H1 (cell line): ENCODE measurements at regions not wholly inside any gene's neighbourhood (a gene's known extent, or its start where the extent isn't known, plus 50 kb on each side); places are given as distances from the start of the nearest gene placed in this dataset.

ENCODE experiments used
- CHD1 ChIP-seq: IDR thresholded peaks from 2 replicates; pipeline ENCODE4 v1.6.1; 2012; ENCODE audit warnings: low read depth, low read length, improper control_type of control experiment
- KDM5A ChIP-seq: fragments of 200-600 bp; IDR thresholded peaks from 2 replicates; pipeline ENCODE4 v1.7.1; 2012; ENCODE audit warnings: mild to moderate bottlenecking, low read length, inconsistent platforms, mixed read lengths
- TF ChIP-seq, protein P1 (sequence below): fragments of 300-600 bp; sonication (generic); IDR thresholded peaks from 2 replicates; pipeline ENCODE4 v1.7.1; 2012; ENCODE audit warnings: low read length, moderate library complexity, mild to moderate bottlenecking, inconsistent platforms; ENCODE audit not compliant: insufficient replicate concordance

DNA sequence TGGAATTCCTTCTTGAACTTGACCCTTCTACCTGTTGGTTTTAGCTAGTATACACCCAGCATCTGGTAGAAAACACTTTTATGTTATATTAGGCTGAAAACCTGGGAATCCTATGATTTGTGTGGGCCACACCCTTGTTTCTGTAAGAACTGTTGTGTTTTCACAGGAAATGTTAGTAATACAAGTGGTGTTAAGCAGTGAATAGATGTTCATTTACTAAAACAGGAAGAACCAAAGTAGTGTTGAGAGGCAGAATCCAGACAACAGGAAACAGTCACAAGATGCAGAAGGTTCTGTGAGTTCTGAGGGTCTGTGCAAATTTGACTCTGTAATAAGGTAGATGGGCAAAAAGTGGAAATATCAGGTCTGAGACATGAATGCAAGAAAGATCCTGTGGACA lies 73.0 kb upstream of the RAI14 start (continued):
- TF ChIP-seq, protein P1, sequence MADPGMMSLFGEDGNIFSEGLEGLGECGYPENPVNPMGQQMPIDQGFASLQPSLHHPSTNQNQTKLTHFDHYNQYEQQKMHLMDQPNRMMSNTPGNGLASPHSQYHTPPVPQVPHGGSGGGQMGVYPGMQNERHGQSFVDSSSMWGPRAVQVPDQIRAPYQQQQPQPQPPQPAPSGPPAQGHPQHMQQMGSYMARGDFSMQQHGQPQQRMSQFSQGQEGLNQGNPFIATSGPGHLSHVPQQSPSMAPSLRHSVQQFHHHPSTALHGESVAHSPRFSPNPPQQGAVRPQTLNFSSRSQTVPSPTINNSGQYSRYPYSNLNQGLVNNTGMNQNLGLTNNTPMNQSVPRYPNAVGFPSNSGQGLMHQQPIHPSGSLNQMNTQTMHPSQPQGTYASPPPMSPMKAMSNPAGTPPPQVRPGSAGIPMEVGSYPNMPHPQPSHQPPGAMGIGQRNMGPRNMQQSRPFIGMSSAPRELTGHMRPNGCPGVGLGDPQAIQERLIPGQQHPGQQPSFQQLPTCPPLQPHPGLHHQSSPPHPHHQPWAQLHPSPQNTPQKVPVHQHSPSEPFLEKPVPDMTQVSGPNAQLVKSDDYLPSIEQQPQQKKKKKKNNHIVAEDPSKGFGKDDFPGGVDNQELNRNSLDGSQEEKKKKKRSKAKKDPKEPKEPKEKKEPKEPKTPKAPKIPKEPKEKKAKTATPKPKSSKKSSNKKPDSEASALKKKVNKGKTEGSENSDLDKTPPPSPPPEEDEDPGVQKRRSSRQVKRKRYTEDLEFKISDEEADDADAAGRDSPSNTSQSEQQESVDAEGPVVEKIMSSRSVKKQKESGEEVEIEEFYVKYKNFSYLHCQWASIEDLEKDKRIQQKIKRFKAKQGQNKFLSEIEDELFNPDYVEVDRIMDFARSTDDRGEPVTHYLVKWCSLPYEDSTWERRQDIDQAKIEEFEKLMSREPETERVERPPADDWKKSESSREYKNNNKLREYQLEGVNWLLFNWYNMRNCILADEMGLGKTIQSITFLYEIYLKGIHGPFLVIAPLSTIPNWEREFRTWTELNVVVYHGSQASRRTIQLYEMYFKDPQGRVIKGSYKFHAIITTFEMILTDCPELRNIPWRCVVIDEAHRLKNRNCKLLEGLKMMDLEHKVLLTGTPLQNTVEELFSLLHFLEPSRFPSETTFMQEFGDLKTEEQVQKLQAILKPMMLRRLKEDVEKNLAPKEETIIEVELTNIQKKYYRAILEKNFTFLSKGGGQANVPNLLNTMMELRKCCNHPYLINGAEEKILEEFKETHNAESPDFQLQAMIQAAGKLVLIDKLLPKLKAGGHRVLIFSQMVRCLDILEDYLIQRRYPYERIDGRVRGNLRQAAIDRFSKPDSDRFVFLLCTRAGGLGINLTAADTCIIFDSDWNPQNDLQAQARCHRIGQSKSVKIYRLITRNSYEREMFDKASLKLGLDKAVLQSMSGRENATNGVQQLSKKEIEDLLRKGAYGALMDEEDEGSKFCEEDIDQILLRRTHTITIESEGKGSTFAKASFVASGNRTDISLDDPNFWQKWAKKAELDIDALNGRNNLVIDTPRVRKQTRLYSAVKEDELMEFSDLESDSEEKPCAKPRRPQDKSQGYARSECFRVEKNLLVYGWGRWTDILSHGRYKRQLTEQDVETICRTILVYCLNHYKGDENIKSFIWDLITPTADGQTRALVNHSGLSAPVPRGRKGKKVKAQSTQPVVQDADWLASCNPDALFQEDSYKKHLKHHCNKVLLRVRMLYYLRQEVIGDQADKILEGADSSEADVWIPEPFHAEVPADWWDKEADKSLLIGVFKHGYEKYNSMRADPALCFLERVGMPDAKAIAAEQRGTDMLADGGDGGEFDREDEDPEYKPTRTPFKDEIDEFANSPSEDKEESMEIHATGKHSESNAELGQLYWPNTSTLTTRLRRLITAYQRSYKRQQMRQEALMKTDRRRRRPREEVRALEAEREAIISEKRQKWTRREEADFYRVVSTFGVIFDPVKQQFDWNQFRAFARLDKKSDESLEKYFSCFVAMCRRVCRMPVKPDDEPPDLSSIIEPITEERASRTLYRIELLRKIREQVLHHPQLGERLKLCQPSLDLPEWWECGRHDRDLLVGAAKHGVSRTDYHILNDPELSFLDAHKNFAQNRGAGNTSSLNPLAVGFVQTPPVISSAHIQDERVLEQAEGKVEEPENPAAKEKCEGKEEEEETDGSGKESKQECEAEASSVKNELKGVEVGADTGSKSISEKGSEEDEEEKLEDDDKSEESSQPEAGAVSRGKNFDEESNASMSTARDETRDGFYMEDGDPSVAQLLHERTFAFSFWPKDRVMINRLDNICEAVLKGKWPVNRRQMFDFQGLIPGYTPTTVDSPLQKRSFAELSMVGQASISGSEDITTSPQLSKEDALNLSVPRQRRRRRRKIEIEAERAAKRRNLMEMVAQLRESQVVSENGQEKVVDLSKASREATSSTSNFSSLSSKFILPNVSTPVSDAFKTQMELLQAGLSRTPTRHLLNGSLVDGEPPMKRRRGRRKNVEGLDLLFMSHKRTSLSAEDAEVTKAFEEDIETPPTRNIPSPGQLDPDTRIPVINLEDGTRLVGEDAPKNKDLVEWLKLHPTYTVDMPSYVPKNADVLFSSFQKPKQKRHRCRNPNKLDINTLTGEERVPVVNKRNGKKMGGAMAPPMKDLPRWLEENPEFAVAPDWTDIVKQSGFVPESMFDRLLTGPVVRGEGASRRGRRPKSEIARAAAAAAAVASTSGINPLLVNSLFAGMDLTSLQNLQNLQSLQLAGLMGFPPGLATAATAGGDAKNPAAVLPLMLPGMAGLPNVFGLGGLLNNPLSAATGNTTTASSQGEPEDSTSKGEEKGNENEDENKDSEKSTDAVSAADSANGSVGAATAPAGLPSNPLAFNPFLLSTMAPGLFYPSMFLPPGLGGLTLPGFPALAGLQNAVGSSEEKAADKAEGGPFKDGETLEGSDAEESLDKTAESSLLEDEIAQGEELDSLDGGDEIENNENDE: no peak
- TF ChIP-seq CHD1 (no peak), KDM5A (no peak)
- TF ChIP-seq, all 59 proteins: peak for 0
